K562 (cell line): ENCODE measurements at regions not wholly inside any gene's neighbourhood (a gene's known extent, or its start where the extent isn't known, plus 50 kb on each side); places are given as distances from the start of the nearest gene placed in this dataset.

Experiments used
- CTBP1 ChIP-seq: fragments of 450-650 bp; IDR thresholded peaks from 2 replicates; pipeline ENCODE4 v1.6.1; 2016; ENCODE audit warnings: borderline replicate concordance
- EP300 ChIP-seq: IDR thresholded peaks from 2 replicates; pipeline ENCODE4 v1.6.1; 2012; ENCODE audit warnings: low read length, improper control_type of control experiment
- KLF1 ChIP-seq: fragments of 450-650 bp; IDR thresholded peaks from 2 replicates; pipeline ENCODE4 v1.6.1; 2016; ENCODE audit warnings: missing genetic modification characterization, missing compliant biosample characterization
- RBBP5 ChIP-seq: fragments of 200-600 bp; sonication (generic); IDR thresholded peaks from 2 replicates; pipeline ENCODE4 v1.6.1; 2012; ENCODE audit warnings: borderline replicate concordance, mild to moderate bottlenecking, low read length, control low read depth, inconsistent platforms; ENCODE audit not compliant: insufficient read depth, poor library complexity, severe bottlenecking
- RBM39 ChIP-seq: fragments of 200-400 bp; formaldehyde crosslinking; optimal IDR thresholded peaks from 2 replicates; pipeline ENCODE3; 2018; ENCODE audit warnings: low read depth, low read length
- SAP30 ChIP-seq: fragments of 200-600 bp; sonication (generic); IDR thresholded peaks from 2 replicates; pipeline ENCODE4 v1.6.1; 2012; ENCODE audit warnings: borderline replicate concordance, low read depth, mild to moderate bottlenecking, moderate library complexity, low read length, control low read depth, inconsistent platforms; ENCODE audit not compliant: insufficient read depth, poor library complexity, severe bottlenecking
- TAF1 ChIP-seq: IDR thresholded peaks from 2 replicates; pipeline ENCODE4 v1.6.1; 2011; ENCODE audit warnings: mild to moderate bottlenecking, low read length, moderate library complexity; ENCODE audit not compliant: insufficient read depth, control insufficient read depth, severe bottlenecking; ENCODE audit errors: extremely low read depth
- ZBED1 ChIP-seq: IDR thresholded peaks from 2 replicates; pipeline ENCODE4 v1.6.1; 2014
- ZC3H11A ChIP-seq: IDR thresholded peaks from 2 replicates; pipeline ENCODE4 v1.6.1; 2012; ENCODE audit warnings: low read depth, low read length, improper control_type of control experiment
- ZFP91 ChIP-seq: sonication (generic); formaldehyde crosslinking; IDR thresholded peaks from 2 replicates; pipeline ENCODE4 v1.8.0; 2022; ENCODE audit warnings: mild to moderate bottlenecking, missing genetic modification reagents
- ZNF316 ChIP-seq: fragments of 450-650 bp; IDR thresholded peaks from 2 replicates; pipeline ENCODE4 v1.6.1; 2016
- ZNF75A ChIP-seq: fragments of 450-650 bp; formaldehyde crosslinking; IDR thresholded peaks from 2 replicates; pipeline ENCODE4 v1.4.0; 2020; ENCODE audit warnings: mild to moderate bottlenecking
- TF ChIP-seq, protein P1 (sequence below), 3 experiments: IDR thresholded peaks in 2 of 3; conservative IDR thresholded peaks in 1 of 3; 2 replicates each; pipeline ENCODE4 v1.5.1; 2011 to 2012; ENCODE audit warnings: low read length in 3 of 3, mild to moderate bottlenecking in 3 of 3, control low read depth in 2 of 3, improper control_type of control experiment in 1 of 3, inconsistent platforms in 1 of 3, low read depth in 1 of 3, mixed read lengths in 1 of 3, moderate library complexity in 1 of 3; ENCODE audit not compliant: insufficient read depth in 2 of 3

DNA sequence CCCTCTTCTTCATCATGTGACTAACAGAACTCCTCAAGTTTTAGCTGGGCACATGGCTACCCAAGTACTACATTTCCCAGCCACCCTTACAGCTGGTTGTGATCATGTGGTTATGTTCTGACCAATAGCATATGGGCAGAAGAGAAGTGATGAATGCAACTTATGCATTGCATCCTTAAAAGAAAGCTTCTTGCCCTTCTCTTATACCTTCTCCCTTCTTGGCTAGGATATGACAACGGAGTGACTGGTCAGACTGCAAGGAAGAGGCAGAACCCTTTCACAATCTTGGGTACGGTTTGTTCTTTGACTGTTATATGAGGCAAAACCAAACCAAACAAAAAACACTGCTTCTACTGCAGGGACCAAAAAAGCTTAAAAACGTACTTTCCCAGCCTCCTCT is 66.5 kb upstream of the MAX start:
- TF ChIP-seq ZNF316 = no peak
- no peak for TF ChIP-seq TAF1
- no peak for TF ChIP-seq SAP30
- TF ChIP-seq EP300 = no peak
- no peak for TF ChIP-seq RBM39
- no peak for TF ChIP-seq RBBP5
- TF ChIP-seq ZNF75A (CRISPR knock-in tag) = no peak
- no peak for TF ChIP-seq CTBP1
- no peak for TF ChIP-seq ZBED1
- no peak for TF ChIP-seq KLF1 (tag)
- TF ChIP-seq, protein P1, sequence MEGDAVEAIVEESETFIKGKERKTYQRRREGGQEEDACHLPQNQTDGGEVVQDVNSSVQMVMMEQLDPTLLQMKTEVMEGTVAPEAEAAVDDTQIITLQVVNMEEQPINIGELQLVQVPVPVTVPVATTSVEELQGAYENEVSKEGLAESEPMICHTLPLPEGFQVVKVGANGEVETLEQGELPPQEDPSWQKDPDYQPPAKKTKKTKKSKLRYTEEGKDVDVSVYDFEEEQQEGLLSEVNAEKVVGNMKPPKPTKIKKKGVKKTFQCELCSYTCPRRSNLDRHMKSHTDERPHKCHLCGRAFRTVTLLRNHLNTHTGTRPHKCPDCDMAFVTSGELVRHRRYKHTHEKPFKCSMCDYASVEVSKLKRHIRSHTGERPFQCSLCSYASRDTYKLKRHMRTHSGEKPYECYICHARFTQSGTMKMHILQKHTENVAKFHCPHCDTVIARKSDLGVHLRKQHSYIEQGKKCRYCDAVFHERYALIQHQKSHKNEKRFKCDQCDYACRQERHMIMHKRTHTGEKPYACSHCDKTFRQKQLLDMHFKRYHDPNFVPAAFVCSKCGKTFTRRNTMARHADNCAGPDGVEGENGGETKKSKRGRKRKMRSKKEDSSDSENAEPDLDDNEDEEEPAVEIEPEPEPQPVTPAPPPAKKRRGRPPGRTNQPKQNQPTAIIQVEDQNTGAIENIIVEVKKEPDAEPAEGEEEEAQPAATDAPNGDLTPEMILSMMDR (IDR thresholded peaks at IDR 0.05 in 2 of 3, conservative IDR thresholded peaks at IDR 0.05 in 1 of 3; ENCODE audit: insufficient read depth in 2 of 3, low read depth in 1 of 3, low read length in 3 of 3) = no peak
- no peak for TF ChIP-seq ZC3H11A
- no peak for TF ChIP-seq ZFP91 (CRISPR knock-in tag)
